ENCODE measurements at regions not wholly inside any gene's neighbourhood (a gene's known extent, or its start where the extent isn't known, plus 50 kb on each side); places are given as distances from the start of the nearest gene placed in this dataset.
"Not testable (repeated sequence)": the region's sequence is repeated elsewhere in the genome, so short reads cannot be mapped to it uniquely, and the experiment has no call there.

DNA sequence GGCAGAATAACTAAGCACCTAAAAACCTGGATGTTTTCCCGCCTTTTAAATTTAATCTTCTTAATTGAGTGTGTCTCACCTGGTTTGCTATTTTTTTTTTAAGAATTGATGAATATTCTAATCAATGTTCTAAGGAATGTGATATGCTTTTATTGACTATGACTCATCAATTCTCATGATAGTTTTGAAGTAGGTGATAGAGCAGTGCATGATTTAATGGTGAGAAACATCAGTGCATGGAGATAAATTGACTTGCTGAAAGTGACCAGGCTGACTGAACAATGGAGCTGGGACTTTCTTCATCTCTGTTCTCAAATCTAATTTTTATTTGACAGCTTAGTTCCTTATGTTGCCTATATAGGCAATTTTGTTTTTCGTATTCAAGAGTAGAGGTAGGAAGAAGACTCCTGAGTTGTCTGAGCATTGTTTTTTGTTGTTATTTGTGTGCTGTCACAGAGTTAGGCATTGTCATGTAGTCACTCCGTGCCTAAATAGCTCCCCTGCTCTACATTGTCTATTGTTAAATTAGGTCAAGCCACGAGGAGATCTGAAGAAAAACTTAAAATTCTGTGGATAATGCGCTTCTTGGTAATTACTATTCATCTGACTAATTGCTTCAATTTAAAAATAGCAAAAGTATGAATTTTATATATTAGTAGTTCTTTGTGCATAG is 59.0 kb upstream of the NUTM2F start:
- DNase-seq (ENCODE audit: low spot score); H3K4me1 Mint-ChIP-seq (ENCODE audit: low read depth); H3K4me3 Mint-ChIP-seq; H3K36me3 Mint-ChIP-seq (ENCODE audit: low read depth); H3K27ac Mint-ChIP-seq; H3K27me3 Mint-ChIP-seq (ENCODE audit: low read depth); H3K9me3 Mint-ChIP-seq: not testable (repeated sequence)

DNA sequence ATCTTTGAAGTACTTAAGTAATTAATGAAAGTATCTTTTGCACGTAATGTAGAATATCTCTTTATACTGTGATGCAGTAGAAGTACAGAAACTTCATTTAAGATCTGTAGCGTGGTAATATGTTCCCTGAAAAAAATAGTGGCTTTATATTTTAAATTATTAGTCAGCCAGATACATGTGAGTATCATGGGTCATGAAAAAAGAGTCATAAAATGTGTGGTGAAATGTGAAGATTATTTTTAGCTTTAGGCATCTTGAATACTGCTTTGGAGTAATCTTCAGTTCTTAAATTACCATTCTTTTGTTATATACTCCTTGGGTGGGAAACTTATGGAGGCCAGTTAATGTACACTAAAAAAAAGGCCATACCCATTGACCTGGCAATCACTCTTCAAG is 59.6 kb upstream of the NUTM2F start:
- H3K9me3 Mint-ChIP-seq; H3K27me3 Mint-ChIP-seq (ENCODE audit: low read depth); H3K4me1 Mint-ChIP-seq (ENCODE audit: low read depth); H3K36me3 Mint-ChIP-seq (ENCODE audit: low read depth); DNase-seq (ENCODE audit: low spot score); H3K4me3 Mint-ChIP-seq; H3K27ac Mint-ChIP-seq: not testable (repeated sequence)

DNA sequence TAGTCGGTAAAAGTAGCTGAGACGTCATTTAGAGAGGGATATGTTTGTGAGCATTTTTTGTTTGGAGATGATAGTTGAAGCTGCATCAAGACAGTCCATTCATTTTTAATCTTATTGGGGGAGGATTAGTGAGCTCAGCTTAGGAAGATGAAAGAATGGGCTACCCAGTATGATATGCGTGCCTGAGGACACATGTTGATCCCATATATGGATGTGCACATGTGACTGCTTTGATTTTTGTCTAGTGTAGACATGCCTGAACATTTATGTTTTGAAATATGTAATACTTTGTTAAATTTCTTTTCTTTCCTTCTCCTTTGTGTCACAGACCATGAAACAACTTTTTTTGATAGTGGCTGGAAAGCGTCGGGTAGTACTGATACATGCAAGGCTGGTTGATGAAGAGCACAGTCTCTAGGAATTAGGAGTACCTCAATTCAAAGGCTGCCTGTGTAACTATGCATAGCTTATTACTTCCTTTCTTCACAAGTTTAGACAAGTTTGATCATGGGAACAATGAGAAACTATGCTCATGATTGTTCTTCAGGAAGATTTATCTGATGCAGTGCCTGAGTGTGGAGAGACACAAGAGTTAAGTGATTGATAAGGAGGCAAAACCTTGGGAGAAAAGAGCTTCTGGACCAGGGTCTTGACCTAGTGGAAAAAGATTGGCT is 62.1 kb upstream of the NUTM2F start:
- DNase-seq (ENCODE audit: low spot score); H3K4me1 Mint-ChIP-seq (ENCODE audit: low read depth); H3K27ac Mint-ChIP-seq; H3K36me3 Mint-ChIP-seq (ENCODE audit: low read depth); H3K27me3 Mint-ChIP-seq (ENCODE audit: low read depth); H3K9me3 Mint-ChIP-seq; H3K4me3 Mint-ChIP-seq: not testable (repeated sequence)

DNA sequence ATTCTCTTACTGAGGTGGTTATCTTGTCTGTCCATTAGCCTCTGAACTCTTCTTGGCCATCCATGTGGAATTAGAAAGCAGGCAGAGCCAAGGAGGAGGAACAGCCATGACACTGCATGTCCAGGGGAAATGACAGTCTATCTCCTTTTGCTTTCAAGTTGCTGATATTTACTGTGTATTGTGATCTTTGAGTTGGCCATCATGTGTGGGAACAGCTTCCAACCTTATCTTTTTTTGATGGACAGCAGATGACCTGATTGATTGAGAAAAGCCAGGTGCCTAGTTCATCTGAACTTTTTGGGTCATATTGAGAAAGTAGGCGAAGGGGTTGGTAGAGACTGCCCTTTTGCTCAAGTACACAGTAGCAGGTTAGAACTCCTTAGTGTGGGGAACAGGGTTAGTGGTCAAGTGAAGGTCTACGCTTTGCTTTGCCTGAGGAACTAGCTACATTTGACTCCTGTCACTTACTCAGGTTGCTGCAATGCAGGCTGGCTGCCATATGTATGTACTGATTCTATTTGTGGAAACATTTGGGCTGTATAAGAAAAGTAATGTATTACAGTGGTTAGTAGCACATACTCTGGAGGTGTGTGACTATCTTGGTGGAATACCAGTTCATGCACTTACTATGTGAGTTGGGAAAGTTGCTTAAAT is 64.7 kb upstream of the NUTM2F start:
- H3K9me3 Mint-ChIP-seq; H3K36me3 Mint-ChIP-seq (ENCODE audit: low read depth); DNase-seq (ENCODE audit: low spot score); H3K27me3 Mint-ChIP-seq (ENCODE audit: low read depth); H3K27ac Mint-ChIP-seq; H3K4me1 Mint-ChIP-seq (ENCODE audit: low read depth); H3K4me3 Mint-ChIP-seq: not testable (repeated sequence)

DNA sequence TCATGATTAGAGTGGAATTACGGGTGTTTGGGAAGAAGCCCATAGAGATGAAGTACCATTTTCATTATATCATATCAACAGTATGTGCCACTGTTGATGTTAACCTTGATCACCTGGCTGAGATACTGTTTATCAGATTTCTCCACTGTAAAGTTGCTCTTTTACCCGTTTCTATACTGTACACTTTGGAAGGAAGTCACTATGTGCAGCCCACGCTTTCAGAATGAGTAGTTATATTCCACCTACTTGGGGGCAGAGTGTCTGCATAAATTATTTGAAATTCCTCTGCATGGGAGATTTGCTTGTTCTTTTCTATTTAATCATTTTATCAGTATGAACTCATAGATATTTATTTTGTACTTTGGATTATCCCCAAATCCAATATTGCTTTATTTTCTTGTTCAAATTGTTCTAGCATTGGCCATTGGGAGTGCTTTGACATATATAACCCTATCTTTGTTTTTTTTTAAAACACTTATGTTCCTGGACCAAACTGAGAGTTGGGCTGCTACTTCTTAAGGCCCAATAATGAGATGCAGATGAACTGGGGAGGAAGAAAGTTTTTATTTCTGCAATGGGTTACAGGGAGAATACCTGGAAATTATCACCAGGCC is 69.4 kb upstream of the NUTM2F start:
- peak overlapping the region; percentile 42 for H3K27ac Mint-ChIP-seq
- H3K4me3 Mint-ChIP-seq, result peak overlapping the region; percentile 35
- DNase-seq (ENCODE audit: low spot score), result peak; percentile 27
- H3K4me1 Mint-ChIP-seq (ENCODE audit: low read depth), result peaks cover 11% of the 10 kb centered on the region
- H3K36me3 Mint-ChIP-seq (ENCODE audit: low read depth); H3K9me3 Mint-ChIP-seq; H3K27me3 Mint-ChIP-seq (ENCODE audit: low read depth): not testable (repeated sequence)

DNA sequence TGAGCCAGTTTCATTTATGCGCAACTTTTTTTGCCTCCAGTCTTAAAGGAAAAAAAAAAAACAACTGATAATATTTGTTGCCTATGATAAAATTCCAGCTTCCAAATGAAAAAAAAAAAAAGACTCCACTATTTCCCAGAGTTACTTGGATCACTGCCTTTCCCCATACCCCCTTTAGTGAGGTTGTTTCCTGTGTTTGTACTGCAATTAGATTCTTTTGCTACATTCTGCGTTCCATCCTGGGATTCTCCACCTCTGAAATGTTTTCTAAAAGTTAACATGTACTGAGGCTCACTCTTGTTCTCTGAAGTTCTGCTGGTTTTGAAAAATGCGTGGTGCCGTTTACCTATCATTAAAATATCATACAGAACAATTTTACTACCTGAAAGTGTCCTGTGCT is 72.0 kb upstream of the NUTM2F start:
- not testable (repeated sequence) for H3K4me3 Mint-ChIP-seq; H3K36me3 Mint-ChIP-seq (ENCODE audit: low read depth); H3K27me3 Mint-ChIP-seq (ENCODE audit: low read depth); H3K9me3 Mint-ChIP-seq; H3K27ac Mint-ChIP-seq; DNase-seq (ENCODE audit: low spot score)
- peaks cover 11% of the 10 kb centered on the region for H3K4me1 Mint-ChIP-seq (ENCODE audit: low read depth)

DNA sequence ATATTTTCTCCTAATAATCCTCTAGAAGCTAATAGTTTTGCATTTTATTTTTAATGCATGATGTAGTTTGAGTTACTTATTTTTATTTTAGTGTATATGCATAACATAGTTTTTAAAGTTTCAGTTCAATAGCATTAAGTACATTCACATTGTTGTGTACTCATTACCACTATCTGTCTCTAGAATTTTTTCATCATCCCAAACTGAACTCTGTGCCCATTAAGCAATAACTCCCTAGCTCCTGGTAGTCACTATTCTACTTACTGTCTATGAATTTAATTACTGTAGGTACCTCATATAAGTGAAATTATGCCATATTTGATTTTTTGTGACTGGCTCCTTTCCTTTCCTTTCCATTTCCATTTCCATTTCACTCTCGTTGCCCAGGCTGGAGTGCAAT is 74.4 kb upstream of the NUTM2F start:
- not testable (repeated sequence) for H3K4me1 Mint-ChIP-seq (ENCODE audit: low read depth); DNase-seq (ENCODE audit: low spot score); H3K9me3 Mint-ChIP-seq; H3K27ac Mint-ChIP-seq; H3K36me3 Mint-ChIP-seq (ENCODE audit: low read depth); H3K4me3 Mint-ChIP-seq; H3K27me3 Mint-ChIP-seq (ENCODE audit: low read depth)

DNA sequence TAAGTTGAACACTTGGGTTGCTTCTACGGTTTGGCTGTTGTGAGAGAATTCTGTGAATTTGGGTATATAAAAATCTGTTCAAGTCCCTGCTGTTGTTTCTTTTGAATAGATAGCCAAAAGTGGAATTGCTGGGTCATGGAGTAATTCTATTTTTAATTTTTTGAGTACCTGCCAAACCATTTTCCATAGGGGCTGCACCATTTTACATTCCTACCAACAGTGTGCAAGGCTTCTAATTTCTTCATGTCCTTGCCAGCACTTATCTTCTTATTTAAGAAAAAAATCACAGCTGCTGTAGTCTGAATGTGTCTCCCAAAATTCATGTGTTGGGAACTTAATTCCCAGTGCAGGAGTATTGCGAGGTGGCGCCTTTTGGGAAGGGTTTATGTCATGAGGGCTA is 75.1 kb upstream of the NUTM2F start:
- H3K4me1 Mint-ChIP-seq (ENCODE audit: low read depth); DNase-seq (ENCODE audit: low spot score); H3K4me3 Mint-ChIP-seq; H3K9me3 Mint-ChIP-seq; H3K36me3 Mint-ChIP-seq (ENCODE audit: low read depth); H3K27me3 Mint-ChIP-seq (ENCODE audit: low read depth); H3K27ac Mint-ChIP-seq: not testable (repeated sequence)

DNA sequence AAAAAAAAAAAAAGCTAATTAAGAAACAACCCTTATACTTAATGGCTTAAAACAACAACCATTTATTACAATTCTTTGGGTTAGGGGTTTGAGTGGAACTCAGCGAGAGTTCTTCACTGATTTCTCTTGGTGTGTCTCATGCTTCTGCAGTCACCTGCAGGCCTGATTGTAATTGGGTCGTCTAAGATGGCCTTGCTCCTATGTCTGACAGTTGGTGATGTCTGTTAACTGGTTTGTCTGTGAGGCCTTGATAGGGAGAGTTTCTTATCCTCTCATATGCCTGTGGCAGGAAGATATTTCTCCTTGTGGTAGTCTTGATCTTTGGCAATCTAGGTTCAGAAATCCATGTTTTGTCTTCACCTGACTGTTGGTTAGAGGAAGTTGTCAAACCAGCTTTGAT is 85.2 kb upstream of the NUTM2F start:
- H3K4me3 Mint-ChIP-seq; H3K9me3 Mint-ChIP-seq; DNase-seq (ENCODE audit: low spot score); H3K27ac Mint-ChIP-seq; H3K36me3 Mint-ChIP-seq (ENCODE audit: low read depth); H3K27me3 Mint-ChIP-seq (ENCODE audit: low read depth): not testable (repeated sequence)
- H3K4me1 Mint-ChIP-seq (ENCODE audit: low read depth), result peaks cover 20% of the 10 kb centered on the region

DNA sequence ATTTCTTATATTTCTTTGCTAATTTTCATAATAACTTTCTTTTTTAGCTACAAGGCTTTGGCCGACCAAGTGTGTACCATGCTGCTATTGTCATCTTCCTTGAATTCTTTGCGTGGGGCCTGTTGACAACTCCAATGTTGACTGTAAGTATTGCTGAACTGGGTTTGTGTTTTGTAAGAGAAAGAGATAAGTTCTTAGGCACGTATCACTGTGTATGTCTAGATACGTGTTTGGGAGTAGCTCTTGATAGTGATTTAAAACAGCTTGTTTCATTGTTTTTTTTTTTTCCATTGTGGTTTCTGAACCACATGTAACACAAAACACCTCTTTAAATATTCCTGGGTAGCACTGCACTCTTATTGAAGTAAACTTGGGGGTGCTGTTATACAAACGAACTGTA is 86.7 kb upstream of the NUTM2F start:
- not testable (repeated sequence) for DNase-seq (ENCODE audit: low spot score); H3K36me3 Mint-ChIP-seq (ENCODE audit: low read depth); H3K27me3 Mint-ChIP-seq (ENCODE audit: low read depth); H3K9me3 Mint-ChIP-seq; H3K4me3 Mint-ChIP-seq
- Mint-ChIP-seq H3K4me1 (ENCODE audit: low read depth) (peaks cover 19% of the 10 kb centered on the region), H3K27ac (peak overlapping the region; percentile 68)

DNA sequence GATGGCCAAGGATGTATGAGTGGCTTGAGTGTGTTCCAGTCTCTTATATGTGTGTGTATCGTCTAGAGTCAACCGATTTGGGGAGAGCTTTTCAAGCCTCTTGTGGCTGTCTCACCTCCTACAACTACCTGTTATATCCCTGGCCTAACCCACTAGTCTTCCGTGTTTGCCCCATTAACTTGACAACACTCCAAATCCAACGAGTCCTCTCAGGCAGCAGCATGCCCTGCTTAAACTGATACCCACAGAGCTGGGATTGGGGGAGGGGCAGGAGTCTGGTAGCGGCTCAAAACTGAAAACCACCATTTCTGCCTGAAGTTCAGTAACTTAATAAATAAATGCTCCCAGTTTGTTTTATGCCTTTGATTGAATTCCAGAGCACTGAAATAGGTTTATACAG is 91.7 kb upstream of the NUTM2F start:
- H3K9me3 Mint-ChIP-seq; H3K27me3 Mint-ChIP-seq (ENCODE audit: low read depth); H3K36me3 Mint-ChIP-seq (ENCODE audit: low read depth); DNase-seq (ENCODE audit: low spot score); H3K27ac Mint-ChIP-seq; H3K4me1 Mint-ChIP-seq (ENCODE audit: low read depth); H3K4me3 Mint-ChIP-seq: not testable (repeated sequence)

DNA sequence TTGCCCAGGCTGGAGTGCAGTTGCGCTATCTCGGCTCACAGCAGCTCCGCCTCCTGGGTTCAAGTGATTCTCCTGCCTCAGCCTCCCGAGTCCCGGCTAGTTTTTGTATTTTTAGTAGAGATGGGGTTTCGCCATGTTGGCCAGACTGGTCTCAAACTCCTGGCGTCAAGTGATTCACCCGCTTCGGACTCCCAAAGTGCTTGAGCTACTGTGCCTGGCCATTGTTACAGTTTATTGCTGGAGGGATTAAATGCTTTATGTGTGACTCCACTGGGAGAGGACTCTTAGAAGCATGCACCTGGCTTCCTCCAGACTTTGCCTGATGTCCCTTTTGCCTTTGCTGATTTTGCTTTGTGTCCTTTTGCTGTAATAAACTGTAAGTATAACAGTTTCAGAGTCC is 93.5 kb upstream of the NUTM2F start:
- not testable (repeated sequence) for H3K27me3 Mint-ChIP-seq (ENCODE audit: low read depth); H3K4me1 Mint-ChIP-seq (ENCODE audit: low read depth); H3K36me3 Mint-ChIP-seq (ENCODE audit: low read depth); DNase-seq (ENCODE audit: low spot score); H3K9me3 Mint-ChIP-seq; H3K4me3 Mint-ChIP-seq; H3K27ac Mint-ChIP-seq

DNA sequence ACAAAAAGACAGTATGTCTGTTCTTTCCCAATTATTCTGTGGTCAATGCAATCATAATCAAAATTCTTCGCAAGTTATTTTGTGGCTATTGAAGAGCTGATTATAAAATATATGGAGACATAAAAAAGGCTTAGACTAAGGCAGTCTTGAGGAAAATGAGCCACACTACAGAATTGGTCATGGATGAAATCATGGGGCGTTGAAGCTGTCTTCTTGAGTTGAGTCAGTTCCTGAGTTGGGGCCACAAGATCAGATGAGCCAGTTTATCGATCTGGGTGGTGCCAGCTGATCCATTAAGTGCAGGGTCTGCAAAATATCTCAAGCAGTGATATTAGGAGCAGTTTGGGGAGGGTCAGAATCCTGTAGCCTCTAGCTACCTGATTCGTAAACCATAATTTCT is 96.9 kb upstream of the NUTM2F start:
- H3K9me3 Mint-ChIP-seq; H3K4me3 Mint-ChIP-seq; H3K4me1 Mint-ChIP-seq (ENCODE audit: low read depth); H3K36me3 Mint-ChIP-seq (ENCODE audit: low read depth); H3K27ac Mint-ChIP-seq; DNase-seq (ENCODE audit: low spot score); H3K27me3 Mint-ChIP-seq (ENCODE audit: low read depth): not testable (repeated sequence)

DNA sequence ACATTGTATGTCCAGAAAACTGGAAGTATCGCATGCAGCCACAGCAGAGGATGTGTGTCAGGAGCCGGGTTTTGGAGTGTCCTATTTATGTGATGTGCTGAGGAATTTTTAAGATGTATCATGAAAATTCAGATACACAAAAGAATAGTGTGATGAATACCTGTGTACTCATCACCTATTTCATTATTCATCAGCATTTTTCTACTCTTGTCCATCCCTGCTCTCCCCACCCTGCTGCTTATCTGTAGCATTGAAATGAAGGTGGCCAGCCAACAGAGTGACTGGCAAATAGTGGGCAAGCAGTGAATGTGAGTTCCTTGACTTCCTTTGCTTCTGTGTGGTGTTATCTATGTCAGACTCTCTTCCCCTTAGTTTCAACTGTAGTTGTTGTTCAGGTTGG is 108.7 kb upstream of the NUTM2F start:
- not testable (repeated sequence) for H3K9me3 Mint-ChIP-seq

More for the DNA sequence above, 108.7 kb upstream of the NUTM2F start:
- not testable (repeated sequence) for H3K4me1 Mint-ChIP-seq (ENCODE audit: low read depth); H3K27me3 Mint-ChIP-seq (ENCODE audit: low read depth); H3K4me3 Mint-ChIP-seq; DNase-seq (ENCODE audit: low spot score); H3K27ac Mint-ChIP-seq
- peaks cover 20% of the 10 kb centered on the region for H3K36me3 Mint-ChIP-seq (ENCODE audit: low read depth)
